ENCODE measurements at regions not wholly inside any gene's neighbourhood (a gene's known extent, or its start where the extent isn't known, plus 50 kb on each side); places are given as distances from the start of the nearest gene placed in this dataset.

DNA sequence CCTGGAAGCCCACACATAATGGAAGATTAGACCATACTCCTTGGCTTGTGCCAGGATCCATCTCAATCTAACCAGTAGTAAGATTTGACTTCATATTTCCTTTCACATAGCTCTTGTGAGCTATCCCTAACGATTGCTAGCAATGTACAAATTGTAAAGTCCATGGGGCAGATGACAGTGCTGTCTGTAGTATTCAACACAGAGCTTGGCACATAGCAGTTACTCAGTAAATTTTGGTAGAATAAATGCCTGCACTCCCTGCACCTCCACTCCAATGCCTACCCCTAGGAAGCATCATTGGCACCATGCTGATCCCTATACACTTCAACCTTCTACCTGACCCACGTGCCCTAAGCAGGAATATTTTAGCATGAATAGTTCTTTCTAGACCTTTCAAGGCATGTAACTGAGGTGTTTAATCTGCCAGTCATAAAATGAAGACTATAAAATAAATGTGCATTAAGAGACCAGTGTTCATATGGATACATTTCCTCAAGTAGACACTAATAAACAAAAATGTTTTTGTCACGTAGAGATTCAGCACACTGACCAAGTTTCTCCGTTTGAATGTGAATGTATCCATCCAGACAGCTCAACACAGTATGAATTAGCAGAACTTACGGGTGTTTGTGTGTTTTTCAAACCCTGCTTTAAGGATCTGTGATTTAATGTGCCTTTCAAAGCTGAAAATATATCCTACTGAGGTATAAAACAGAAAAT is 98.8 kb downstream of the BMP4 start:
- FAIRE-seq (no peak), DNase-seq (ENCODE audit: low read depth, low spot score) (no peak)
- Histone ChIP-seq H3K4me2 (ENCODE audit: control insufficient read depth, extremely low read depth, insufficient read depth, low read depth, low read length) (no peak overlapping the region), H3K9me3 (ENCODE audit: control insufficient read depth, low read depth, low read length) (no peaks in the 10 kb centered on the region), H3K9me1 (ENCODE audit: control insufficient read depth, extremely low read depth, insufficient read depth, low read length) (no peaks in the 10 kb centered on the region), H3K27ac (ENCODE audit: control insufficient read depth, insufficient read depth, low read length) (no peak overlapping the region), H4K20me1 (ENCODE audit: control insufficient read depth, extremely low read depth, insufficient read depth, low read length) (no peaks in the 10 kb centered on the region), H3K27me3 (ENCODE audit: control insufficient read depth, extremely low read depth, insufficient read depth, low read length) (peaks cover 14% of the 10 kb centered on the region), H3K4me1 (ENCODE audit: control insufficient read depth, extremely low read depth, insufficient read depth, low read length) (no peaks in the 10 kb centered on the region), H3K36me3 (ENCODE audit: control insufficient read depth in 2 of 2, extremely low read depth in 1 of 2, insufficient read depth in 2 of 2, low read length in 2 of 2) (no peaks in the 10 kb centered on the region), H2AFZ (ENCODE audit: control insufficient read depth, low read length) (no peak overlapping the region), H3K9ac (ENCODE audit: control insufficient read depth, extremely low read depth, insufficient read depth, low read length) (no peak overlapping the region), H3K79me2 (ENCODE audit: control insufficient read depth, insufficient read depth, low read length) (no peaks in the 10 kb centered on the region), H3K4me3 (ENCODE audit: control insufficient read depth in 2 of 3, extremely low read depth in 1 of 3, insufficient read depth in 2 of 3, low read depth in 1 of 3, low read length in 3 of 3) (no peak overlapping the region)
- no peak for TF ChIP-seq EZH2 (IDR thresholded peaks at IDR 0.05; ENCODE audit: low read length)
- TF ChIP-seq, protein P1, sequence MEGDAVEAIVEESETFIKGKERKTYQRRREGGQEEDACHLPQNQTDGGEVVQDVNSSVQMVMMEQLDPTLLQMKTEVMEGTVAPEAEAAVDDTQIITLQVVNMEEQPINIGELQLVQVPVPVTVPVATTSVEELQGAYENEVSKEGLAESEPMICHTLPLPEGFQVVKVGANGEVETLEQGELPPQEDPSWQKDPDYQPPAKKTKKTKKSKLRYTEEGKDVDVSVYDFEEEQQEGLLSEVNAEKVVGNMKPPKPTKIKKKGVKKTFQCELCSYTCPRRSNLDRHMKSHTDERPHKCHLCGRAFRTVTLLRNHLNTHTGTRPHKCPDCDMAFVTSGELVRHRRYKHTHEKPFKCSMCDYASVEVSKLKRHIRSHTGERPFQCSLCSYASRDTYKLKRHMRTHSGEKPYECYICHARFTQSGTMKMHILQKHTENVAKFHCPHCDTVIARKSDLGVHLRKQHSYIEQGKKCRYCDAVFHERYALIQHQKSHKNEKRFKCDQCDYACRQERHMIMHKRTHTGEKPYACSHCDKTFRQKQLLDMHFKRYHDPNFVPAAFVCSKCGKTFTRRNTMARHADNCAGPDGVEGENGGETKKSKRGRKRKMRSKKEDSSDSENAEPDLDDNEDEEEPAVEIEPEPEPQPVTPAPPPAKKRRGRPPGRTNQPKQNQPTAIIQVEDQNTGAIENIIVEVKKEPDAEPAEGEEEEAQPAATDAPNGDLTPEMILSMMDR (optimal IDR thresholded peaks at IDR 0.05 in 1 of 3, IDR thresholded peaks at IDR 0.05 in 1 of 3, conservative IDR thresholded peaks at IDR 0.05 in 1 of 3; ENCODE audit: extremely low read depth in 1 of 3, insufficient read depth in 2 of 3, low read length in 3 of 3) = no peak
- dilution Hi-C loops (cut with MboI; ENCODE audit: extremely low pct_ligation_motif_present, low sequenced_read_pairs) = no loop called here

DNA sequence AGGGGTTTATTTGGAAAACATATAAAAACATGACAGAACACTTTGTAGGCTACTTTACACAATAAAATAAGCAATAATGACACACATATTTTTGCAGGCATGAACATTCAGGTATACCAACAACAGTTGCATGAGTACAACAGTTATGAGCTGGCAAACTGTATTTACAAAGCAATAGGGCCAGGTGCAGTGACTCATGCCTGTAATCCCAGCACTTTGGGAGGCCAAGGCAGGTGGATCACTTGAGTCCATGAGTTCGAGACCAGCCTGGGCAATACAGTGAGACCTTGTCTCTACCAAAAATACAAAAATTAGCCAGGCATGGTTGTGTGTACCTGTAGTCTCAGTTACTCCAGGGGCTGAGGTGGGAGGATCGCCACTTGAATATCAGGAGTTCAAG is 101.1 kb downstream of the BMP4 start:
- no peak for DNase-seq (ENCODE audit: low read depth, low spot score)

More for the DNA sequence above, 101.1 kb downstream of the BMP4 start:
- H3K79me2 ChIP-seq (ENCODE audit: control insufficient read depth, insufficient read depth, low read length) = no peaks in the 10 kb centered on the region
- no peak for TF ChIP-seq EZH2 (IDR thresholded peaks at IDR 0.05; ENCODE audit: low read length)
- TF ChIP-seq, protein P1 (optimal IDR thresholded peaks at IDR 0.05 in 1 of 3, IDR thresholded peaks at IDR 0.05 in 1 of 3, conservative IDR thresholded peaks at IDR 0.05 in 1 of 3; ENCODE audit: extremely low read depth in 1 of 3, insufficient read depth in 2 of 3, low read length in 3 of 3) = no peak
- H3K27me3 ChIP-seq (ENCODE audit: control insufficient read depth, extremely low read depth, insufficient read depth, low read length) = peaks cover 7% of the 10 kb centered on the region
- no peaks in the 10 kb centered on the region for H3K9me3 ChIP-seq (ENCODE audit: control insufficient read depth, low read depth, low read length)
- no peak for FAIRE-seq
- no peak overlapping the region for H3K4me3 ChIP-seq (ENCODE audit: control insufficient read depth in 2 of 3, extremely low read depth in 1 of 3, insufficient read depth in 2 of 3, low read depth in 1 of 3, low read length in 3 of 3)
- no peaks in the 10 kb centered on the region for H3K36me3 ChIP-seq (ENCODE audit: control insufficient read depth in 2 of 2, extremely low read depth in 1 of 2, insufficient read depth in 2 of 2, low read length in 2 of 2)
- H3K4me1 ChIP-seq (ENCODE audit: control insufficient read depth, extremely low read depth, insufficient read depth, low read length) = peaks cover 6% of the 10 kb centered on the region
- dilution Hi-C loops (cut with MboI; ENCODE audit: extremely low pct_ligation_motif_present, low sequenced_read_pairs) = no loop called here
- no peak overlapping the region for H3K4me2 ChIP-seq (ENCODE audit: control insufficient read depth, extremely low read depth, insufficient read depth, low read depth, low read length)
- no peaks in the 10 kb centered on the region for H4K20me1 ChIP-seq (ENCODE audit: control insufficient read depth, extremely low read depth, insufficient read depth, low read length)
- no peaks in the 10 kb centered on the region for H3K9me1 ChIP-seq (ENCODE audit: control insufficient read depth, extremely low read depth, insufficient read depth, low read length)
- H3K27ac ChIP-seq (ENCODE audit: control insufficient read depth, insufficient read depth, low read length) = no peak overlapping the region
- no peak overlapping the region for H2AFZ ChIP-seq (ENCODE audit: control insufficient read depth, low read length)
- no peak overlapping the region for H3K9ac ChIP-seq (ENCODE audit: control insufficient read depth, extremely low read depth, insufficient read depth, low read length)

Measured in keratinocyte (primary cell).